ENCODE measurements at regions not wholly inside any gene's neighbourhood (a gene's known extent, or its start where the extent isn't known, plus 50 kb on each side); places are given as distances from the start of the nearest gene placed in this dataset.
"Not testable (repeated sequence)": the region's sequence is repeated elsewhere in the genome, so short reads cannot be mapped to it uniquely, and the experiment has no call there.

DNA sequence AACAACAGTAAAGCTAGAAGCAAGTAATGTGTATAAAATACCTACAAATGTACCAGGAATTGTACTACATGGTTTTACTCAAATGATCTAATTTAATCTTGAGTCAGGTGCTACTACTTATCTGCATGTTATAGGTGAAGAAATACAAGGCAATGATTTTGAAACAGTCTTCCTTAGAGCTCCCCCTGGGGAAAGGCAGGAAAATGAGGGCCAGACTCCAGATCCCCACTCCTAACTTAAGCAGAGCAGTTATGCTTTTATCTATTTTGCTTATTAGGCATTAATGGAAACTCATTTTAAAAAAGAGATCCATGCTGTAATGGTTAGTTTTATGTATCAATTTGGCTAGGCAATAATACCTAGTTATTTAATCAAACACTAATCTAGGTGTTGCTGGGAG is 109.3 kb upstream of the CPSF6 start:
- DNase-seq (ENCODE audit: low read depth, low spot score): no peak

DNA sequence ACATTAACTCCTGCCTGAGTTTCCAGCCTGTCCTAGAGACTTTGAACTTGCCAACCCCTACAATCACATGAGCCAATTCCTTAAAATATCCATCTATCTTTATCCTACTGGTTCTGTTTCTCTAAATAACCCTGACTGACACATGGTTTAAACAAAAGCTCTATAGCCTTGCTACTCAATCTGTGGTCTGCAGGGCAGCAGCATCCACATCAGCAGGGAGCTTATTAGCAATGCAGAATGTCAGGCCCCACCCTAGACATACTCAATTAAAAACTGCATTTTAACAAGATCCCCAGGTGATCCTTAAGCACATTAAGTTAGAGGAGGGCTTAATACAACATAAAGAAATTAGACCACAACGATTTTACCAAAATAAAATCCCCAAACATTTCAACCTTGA is 108.3 kb upstream of the CPSF6 start:
- no peak for DNase-seq (ENCODE audit: low read depth, low spot score)

DNA sequence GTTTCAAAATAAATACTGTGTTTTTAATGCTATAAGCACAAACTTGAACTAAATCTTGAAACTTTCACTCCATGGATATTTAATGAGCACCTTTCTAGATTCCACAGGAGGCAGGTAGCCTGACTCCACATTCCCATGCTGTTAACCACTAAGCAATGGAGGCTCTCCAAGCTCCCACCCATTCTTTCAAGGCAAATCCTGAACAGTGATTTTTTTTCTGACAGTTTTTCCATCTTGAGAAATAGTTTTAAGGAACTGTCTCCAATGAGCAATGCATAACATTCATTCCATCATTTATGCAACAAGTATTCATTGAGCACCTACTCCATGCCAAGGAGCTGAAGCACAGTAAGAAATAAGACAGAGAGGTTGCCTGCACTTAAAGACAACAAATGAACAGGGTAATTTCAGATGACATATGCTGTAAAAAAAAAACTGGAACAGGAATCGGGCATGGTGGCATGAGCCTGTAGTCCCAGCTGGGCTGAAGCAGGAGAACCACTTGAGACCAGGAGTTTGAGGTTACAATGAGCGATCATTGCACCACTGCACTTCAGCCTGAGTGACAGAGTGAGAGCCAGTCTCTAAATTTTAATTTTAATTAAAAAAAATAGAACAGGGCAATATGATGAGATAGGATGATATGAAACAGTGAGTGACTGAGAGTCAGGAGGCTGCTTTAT is 102.3 kb upstream of the CPSF6 start:
- DNase-seq (ENCODE audit: low read depth, low spot score): no peak

DNA sequence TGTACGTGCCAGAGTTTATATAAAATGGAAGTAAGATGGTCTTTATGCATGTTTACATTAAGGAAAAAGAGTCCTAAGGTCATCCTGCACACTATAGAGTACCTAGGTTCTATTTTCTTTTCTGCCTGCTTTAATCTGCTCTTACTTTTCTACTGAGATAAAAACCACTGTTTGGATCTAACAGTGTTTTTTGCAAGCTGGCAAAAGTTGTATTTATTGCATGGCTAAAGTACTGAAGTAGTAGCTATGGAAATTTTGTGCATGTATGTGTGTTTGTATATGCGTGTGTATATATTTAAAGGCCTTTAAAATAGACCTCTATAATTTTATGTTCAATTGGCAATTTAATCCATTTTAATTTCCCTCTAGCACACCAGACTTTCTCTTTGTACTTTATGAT is 98.3 kb upstream of the CPSF6 start:
- no peak for DNase-seq (ENCODE audit: low read depth, low spot score)

DNA sequence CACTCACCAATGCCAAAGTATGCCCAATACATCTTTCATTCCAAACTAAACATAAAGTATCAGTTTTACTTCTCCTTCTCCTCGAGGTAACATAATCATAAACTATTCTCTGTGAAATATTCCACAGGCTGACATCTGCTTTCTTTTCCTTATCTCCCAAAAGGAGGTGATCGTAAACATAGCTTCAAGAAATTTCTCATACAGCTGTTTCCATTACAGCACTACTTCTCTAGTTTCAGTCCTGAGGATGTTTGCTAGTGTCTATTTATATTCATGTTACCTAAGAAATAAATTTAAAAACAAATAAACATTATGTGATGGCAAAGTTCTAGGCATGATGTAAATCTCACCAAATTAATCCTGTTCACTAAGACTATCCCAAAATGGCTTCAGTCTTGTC is 90.1 kb upstream of the CPSF6 start:
- DNase-seq (ENCODE audit: low read depth, low spot score): no peak

DNA sequence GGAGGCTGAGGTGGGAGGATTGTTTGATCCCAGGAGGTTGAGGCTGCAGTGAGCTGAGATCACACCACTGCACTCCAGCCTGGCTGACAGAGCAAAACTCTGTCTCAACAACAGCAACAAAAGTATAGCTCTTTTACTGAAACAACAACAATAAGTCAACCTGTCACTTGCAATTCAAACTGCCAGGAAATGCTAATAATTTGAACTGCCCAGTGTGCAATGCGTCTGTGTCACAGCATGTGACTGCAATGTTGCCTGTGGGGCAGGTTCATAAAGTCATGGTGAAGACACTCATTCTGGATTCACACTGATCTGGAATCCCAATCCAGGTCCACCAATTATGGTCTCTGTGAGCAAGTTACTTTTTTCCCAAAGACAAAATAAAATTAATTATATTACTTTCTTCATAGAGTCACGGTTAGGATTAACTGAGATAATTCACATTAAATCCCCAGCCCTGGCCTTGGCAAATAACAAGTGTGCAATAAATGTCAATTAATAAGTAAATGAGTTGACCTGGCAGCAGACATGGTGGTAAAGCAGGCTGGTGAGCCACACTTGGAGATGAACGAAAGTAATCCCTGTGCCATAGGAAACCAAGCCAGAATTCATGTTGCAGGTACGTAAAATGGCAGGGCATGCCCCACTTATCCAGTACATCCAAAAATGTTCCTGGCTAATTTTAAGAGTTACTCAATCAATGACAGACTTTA is 89.1 kb upstream of the CPSF6 start:
- DNase-seq (ENCODE audit: low read depth, low spot score): no peak

DNA sequence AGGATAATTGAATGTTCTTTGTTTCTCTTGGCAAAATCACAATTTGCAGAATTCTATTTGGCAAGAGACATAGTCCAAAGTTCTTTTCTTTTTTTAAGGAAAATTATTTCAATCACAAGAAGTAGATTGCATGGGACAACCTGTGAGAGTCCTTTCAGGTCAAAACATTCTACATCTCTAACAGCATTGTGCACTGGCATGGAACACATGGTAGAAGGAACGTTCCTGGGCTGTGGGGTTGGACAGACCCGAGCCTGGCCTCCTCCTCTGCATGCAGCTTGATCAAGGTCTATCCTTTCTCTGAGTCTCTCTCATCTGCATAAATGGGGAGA is 88.6 kb upstream of the CPSF6 start:
- no peak for DNase-seq (ENCODE audit: low read depth, low spot score)

DNA sequence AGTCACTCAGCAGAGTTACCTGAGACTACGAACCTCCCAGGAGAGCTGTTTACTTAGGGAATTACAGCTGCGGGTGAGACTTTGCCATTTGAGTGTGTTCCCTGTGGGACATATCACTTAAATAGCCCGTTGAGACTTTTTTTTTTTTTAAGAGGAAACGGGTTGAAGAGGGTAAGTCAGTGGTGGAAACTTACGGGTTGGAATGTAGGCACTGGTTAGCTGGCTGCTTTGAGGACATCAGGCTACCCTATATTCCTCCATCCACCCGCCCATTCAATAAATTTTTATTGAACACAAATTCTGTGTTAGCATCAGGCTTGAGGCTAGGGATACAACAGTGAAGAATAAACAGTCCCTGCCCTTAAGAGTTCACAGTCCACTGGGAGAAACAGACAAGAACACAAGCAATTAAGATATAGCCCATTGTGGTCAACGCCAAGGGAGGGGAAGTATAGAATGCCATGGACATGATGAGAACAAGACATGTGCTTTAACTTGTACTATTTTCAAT is 88.1 kb upstream of the CPSF6 start:
- DNase-seq (ENCODE audit: low read depth, low spot score): no peak

DNA sequence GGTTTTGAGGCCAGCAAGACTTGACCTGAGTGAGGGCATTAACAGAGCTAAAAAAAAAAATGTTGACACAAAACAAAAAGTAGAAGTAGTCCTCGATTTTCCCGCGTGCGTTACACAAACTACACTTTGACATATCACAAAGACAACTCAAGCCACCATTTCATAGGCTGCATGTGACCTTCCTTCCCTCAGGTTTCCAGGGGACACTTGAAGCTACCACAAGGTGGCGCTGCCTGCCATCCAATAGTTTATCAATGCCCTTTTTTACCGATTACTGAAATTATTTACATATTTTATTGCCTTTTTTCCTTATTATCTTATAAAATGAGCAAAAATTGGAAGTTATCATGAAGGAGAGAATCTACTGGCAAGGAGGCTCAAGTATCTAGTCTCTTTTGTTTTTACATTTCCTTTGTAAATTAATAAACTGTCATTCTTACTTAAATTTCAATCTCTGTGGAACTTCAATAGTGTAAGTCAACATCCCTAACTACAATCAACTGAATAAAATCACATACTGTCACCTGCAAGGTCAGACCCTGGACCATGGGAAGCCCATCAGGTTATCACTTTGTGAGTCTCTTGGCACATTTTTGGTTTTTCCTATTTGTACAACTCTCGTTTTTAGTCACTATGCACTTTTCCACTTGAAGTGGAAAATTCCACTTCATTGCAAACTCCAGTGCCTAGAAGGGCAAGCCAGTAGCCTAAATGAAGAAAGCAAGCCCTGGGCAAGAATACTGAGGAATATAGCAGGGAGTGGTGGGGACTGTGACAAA is 84.6 kb upstream of the CPSF6 start:
- peak; percentile 62 for DNase-seq (ENCODE audit: low read depth, low spot score)

DNA sequence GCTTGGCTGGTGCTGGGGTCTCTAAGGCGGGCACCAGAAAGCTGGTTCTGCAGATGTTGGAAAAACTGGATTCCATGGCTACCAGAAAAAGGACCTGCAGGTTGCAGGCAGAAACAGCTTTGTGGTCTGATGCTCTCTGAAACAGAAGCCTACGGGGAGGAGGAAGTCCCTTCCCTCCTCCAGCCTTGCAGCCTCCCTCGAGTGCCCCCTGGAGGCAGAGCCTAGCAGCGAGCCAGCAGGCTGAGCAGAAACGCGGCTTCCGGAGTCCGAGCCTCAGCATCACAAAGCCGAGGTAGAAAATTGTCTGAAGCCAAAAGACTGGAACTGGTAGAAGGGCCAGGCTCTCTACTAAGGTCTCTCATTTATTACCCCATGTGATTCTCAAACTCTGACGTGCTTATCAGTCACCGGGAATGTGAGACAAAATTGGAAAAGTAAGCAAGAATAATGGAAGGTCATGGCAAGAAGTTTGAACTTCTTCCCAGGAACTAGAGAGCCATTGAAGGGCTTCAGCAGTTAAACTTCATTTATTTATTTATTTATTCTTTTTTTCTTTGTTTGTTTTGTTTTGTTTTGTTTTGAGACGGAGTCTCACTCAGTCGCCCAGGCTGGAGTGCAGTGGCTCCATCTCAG is 82.2 kb upstream of the CPSF6 start:
- DNase-seq (ENCODE audit: low read depth, low spot score): peak; percentile 96

DNA sequence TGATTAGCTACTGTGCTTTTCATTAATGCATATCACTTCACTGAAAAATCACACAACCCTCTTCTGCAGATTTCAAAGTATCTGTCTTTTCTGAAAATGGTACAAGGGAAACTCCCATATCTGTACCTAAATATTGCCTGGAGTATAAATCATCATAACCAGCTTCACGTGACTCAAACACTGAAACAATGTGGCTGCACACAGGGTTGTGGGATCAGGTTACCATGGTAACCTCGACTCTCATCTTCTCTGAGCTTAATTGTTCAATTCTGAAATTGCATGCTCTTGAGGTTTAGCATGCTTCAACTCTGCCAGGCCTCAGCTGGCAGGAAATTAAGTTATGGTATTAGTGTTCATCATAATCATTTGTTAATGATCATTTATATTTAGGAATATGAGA is 77.5 kb upstream of the CPSF6 start:
- no peak for DNase-seq (ENCODE audit: low read depth, low spot score)

DNA sequence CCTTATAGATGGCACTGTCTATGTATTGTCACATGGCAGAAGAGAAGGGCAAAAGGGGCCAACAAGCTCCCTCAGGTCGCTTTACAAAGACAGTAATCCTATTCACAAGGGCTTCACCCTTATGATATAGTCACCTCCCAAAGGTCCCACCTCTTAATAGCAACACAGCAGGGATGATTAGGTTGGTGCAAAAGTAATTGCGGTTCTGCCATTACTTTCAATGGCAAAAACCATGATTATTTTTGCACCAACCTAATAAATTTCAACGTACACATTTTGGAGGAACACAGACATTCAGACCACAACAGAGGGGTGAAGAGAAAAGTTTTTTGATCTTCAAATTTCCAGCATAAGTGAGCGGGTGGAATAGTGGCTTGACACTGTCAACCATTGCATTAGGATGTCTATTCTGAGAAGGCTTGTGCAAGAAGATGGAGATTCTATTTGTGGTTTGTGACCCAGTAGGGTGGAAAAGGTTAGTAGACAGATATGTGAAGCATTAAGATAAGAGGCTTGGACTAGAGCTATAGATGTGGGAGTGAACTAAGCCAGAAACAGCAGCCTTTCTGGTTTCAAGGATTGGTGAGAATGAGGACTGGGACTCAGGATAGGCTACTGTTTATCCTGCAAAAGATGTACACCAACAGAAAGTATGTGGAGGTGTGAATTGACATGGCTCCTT is 75.5 kb upstream of the CPSF6 start:
- no peak for DNase-seq (ENCODE audit: low read depth, low spot score)

DNA sequence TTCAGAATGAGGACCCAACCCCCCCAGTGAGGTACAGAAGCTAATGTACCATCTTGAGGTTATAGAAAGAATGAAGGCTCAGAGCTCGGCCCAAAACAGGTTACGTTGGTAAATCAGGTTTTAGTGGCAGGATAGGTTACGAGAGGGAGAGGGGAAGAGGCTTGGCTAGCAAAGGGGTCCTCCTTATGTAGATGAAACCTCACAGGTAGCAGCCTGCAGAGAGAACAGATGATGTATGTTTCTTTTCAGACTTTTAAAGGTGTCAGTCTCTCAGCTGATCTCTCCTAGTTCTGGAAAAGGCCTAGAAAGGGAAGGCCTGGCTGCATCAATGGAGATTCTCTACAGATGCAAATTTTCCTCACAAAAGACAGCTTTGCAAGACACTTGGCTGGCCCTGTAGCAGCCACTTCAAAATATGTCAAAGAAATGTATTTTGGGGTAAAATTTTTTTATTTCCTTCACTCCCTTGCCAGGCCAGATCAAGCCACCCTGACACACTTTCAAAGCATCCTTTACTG is 71.7 kb upstream of the CPSF6 start:
- peak; percentile 36 for DNase-seq (ENCODE audit: low read depth, low spot score)

DNA sequence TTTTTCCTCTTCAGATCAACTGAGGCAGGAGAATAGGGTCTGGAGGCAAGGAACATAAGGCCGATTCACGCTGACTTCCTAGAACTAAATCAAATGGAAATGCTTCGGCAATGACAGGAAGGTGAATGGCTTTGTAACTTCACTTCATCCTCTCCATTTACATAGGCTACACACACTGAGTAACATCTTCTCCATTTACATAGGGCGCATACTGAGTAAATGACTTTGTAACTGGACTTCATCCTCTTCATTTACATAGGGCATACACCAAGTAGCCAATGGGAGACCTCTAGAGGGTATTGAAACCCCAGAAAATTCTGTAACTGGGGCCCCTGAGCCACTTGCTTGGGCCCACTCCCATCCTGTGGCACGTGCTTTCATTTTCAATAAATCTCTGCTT is 71.0 kb upstream of the CPSF6 start:
- DNase-seq (ENCODE audit: low read depth, low spot score): no peak

DNA sequence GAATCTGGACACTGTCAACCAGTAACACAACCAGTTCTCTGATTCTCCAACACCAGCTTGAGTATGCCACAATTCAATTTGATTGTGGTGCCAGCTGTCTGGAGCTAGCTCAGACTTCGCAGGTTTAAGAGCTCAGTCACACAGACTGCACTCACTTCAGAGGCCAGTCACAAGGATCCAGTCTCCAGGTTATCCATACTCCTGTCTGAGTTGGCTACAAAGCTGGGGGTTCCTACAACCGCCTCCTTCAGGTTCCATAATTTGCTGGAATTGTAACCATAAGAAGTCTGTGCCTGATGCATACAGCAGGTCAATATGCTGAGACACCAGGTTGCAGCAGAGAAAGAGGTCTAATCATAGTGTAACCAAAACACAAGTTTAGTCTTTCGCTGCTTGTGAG is 70.5 kb upstream of the CPSF6 start:
- DNase-seq (ENCODE audit: low read depth, low spot score): no peak

DNA sequence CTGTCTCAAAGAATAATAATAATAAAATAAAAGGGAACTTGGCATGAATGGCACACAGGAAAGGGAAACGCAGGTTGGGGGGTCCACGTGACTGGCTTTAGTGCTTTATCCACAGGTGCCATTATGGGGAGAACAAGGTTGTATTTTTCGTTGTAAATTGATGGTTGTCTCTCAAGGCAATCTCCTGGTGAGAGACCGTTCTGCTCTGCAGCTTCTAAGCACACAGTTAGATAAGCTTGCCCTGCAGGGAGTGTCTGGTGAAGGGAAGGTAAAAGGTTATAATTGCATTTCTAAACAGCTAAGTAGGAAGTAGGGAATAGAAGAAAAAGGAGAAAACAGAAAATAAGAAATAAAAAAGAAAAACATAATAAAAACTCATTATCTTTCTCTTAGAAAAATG is 69.1 kb upstream of the CPSF6 start:
- no peak for DNase-seq (ENCODE audit: low read depth, low spot score)

DNA sequence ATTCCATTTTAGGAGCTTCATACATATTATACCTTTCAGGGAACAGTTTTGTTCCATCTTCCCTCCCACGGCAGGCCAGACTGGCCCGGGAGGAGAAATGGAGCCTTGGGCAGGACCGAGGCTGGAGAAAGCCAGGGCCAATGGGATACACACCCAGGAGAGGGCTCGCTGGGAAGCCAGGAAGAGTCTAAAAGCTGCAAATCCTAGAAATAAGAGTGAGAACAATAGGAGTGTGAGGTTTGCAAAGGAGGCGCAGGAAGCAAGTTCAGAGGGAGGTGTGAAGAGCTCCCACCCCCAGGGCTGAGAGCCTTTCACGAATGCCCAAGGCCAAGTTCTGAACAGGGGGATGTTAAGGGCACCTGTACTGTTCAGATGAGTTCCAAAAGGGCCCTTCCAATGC is 67.5 kb upstream of the CPSF6 start:
- no peak for DNase-seq (ENCODE audit: low read depth, low spot score)

DNA sequence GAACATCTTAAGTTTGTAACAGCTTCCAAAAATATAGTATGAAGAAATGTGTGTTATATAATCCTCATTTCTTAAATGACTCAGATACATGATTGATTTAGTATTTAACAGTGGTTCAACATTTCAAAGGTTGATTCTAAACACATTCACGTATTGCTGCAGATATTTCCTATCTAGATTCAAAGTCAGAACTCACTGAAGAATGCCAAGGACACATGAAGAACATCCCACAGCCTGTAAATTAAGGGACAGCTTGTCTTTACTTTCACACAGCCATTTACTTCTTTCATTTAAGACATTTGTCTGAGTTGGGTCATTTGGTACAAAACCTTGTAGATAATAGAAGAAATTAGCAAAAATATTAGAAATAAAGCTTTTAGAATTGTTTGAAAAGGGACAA is 66.9 kb upstream of the CPSF6 start:
- no peak for DNase-seq (ENCODE audit: low read depth, low spot score)

DNA sequence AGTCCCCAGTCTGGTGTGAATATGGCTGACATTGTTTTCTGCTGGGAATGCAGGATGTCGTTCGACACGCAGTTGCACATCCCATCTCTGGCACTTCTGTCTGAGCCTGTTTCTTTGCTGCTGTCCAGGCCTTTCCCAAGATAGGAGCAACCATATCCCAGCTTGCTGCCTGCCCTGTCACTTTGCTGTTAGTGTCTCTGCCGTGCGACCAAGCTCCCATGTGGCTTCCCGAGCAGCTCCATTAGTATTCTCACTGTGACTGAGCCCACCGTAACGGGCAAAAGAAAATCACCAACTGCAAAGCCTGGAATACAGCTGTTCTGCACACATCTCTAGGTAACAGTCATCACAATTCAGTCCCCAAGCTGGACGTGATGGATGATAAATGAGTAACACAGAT is 66.0 kb upstream of the CPSF6 start:
- DNase-seq (ENCODE audit: low read depth, low spot score): no peak

DNA sequence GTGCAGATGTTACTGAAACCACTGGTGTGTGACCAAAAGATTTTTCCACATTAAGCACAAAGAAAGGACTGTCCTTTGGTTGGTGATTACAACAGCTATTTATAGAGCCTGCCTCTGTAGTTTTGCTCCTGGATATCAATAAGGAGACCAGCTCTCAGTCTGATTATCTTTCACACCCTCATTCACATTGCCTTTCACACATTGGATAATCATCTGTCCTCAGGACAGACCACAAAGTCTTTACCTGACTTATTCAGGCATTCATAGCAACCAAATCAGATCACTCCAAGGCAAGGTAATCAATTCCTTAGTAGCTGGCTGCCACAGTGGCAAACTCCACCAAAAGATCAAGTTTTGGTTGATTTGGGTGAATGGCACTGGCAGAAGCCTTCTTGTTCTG is 59.6 kb upstream of the CPSF6 start:
- no peak for DNase-seq (ENCODE audit: low read depth, low spot score)

DNA sequence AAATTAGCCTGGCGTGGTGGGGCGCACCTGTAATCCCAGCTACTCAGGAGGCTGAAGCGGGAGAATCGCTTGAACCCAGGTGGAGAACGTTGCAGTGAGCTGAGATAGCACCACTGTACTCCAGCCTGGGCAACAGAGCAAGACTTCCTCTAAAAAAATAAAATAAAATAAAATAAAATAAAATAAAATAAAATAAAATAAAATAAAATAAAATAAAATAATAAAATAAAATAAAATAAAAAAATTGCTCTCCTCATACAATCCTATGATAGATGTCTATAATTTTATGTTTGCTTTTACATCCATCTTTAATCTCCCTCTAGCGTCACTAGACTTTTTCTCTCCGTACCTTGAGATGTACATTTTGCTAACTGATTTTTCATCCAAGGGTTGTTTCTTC is 51.8 kb upstream of the CPSF6 start:
- not testable (repeated sequence) for DNase-seq (ENCODE audit: low read depth, low spot score)
